ENCODE measurements at regions not wholly inside any gene's neighbourhood (a gene's known extent, or its start where the extent isn't known, plus 50 kb on each side); places are given as distances from the start of the nearest gene placed in this dataset.

DNA sequence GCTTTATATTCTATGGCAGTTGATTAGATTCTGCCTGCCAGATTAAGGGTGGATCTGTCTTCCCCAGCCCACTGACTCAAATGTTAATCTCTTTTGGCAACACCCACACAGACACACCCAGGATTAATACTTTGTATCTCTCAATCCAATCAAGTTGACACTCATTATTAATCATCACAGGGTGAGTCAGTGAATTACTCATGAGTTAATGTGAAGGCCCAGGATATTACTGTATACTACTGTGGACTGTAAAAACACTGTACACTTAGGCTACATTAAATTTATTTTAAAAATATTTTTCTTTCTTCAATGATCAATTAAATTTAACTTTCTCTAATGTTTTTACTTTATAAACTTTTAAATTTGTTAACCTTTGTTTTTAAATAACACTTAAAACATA lies 87.7 kb downstream of the NAP1L3 start (continued):
- TF ChIP-seq PML (IDR thresholded peaks at IDR 0.05; ENCODE audit: low read length) (no peak), BRCA1 (IDR thresholded peaks at IDR 0.05; ENCODE audit: low read depth, low read length) (no peak), HCFC1 (IDR thresholded peaks at IDR 0.05; ENCODE audit: low read length) (no peak), RELA (IDR thresholded peaks at IDR 0.05; ENCODE audit: borderline replicate concordance, partially characterized antibody) (no peak)

DNA sequence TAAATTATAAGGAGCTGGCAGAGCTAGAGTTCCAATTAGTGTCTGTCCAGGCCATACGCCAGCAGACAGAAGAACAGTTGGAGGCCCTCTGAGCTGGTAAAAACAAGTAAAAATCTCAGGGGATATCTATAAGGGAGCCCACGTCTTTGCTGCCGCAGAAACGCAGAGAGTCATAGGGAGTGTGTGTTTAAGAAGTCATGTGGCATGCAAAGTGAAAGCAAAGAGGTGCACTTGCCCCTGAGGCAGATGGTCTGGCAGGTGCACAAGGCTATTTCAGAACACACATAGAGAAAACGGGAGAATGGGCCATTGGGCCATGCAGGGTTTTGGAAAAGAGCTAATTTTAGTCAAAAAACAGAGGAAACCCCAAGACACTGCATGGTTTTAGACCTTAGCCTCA lies 92.7 kb downstream of the NAP1L3 start:
- FAIRE-seq: no peak

More for the DNA sequence above, 92.7 kb downstream of the NAP1L3 start:
- ChIA-PET RAD21 (ENCODE audit: unreplicated experiment) (no interaction called here), SMC1A (ENCODE audit: uncharacterized antibody, unreplicated experiment) (no interaction called here), POLR2A (no interaction called here), CTCF (no interaction called here)
- DNase-seq (ENCODE audit: low read depth, low spot score): no peak
- Histone ChIP-seq H3K4me2 (ENCODE audit: control insufficient read depth, insufficient read depth) (no peak overlapping the region), H2AFZ (ENCODE audit: control insufficient read depth, low read depth, low read length) (no peak overlapping the region), H3K36me3 (ENCODE audit: control insufficient read depth in 2 of 2, insufficient read depth in 2 of 2, low read length in 1 of 2) (no peaks in the 10 kb centered on the region), H3K79me2 (ENCODE audit: control insufficient read depth, insufficient read depth, low read length) (no peaks in the 10 kb centered on the region), H3K27me3 (replicated peaks in 1 of 2; ENCODE audit: control insufficient read depth in 2 of 2, insufficient read depth in 2 of 2, low read length in 1 of 2) (no peaks in the 10 kb centered on the region), H3K27ac (ENCODE audit: control insufficient read depth, insufficient read depth) (no peak overlapping the region), H4K20me1 (ENCODE audit: control insufficient read depth, insufficient read depth) (no peaks in the 10 kb centered on the region), H3K9ac (ENCODE audit: control insufficient read depth, insufficient read depth, low read length) (no peak overlapping the region), H3K4me3 (no peak overlapping the region), H3K4me1 (ENCODE audit: control insufficient read depth, insufficient read depth, low read length) (no peaks in the 10 kb centered on the region), H3K9me3 (replicated peaks; ENCODE audit: control insufficient read depth, insufficient read depth, low read length) (no peaks in the 10 kb centered on the region)
- ATAC-seq: no peak
- TF ChIP-seq MEF2A (IDR thresholded peaks at IDR 0.05; ENCODE audit: insufficient read depth, low read depth, low read length) (no peak), PML (IDR thresholded peaks at IDR 0.05; ENCODE audit: low read length) (no peak), CHD4 (IDR thresholded peaks at IDR 0.05) (no peak), WRNIP1 (IDR thresholded peaks at IDR 0.05; ENCODE audit: borderline replicate concordance, low read depth, low read length) (no peak), RB1 (IDR thresholded peaks at IDR 0.05; ENCODE audit: borderline replicate concordance) (no peak), KDM1A (IDR thresholded peaks at IDR 0.05; ENCODE audit: borderline replicate concordance) (no peak), ZNF274 (IDR thresholded peaks at IDR 0.05; ENCODE audit: insufficient read depth, insufficient read length) (no peak), TAF1 (IDR thresholded peaks at IDR 0.05; ENCODE audit: borderline replicate concordance, low read depth, low read length) (no peak), ZSCAN29 (IDR thresholded peaks at IDR 0.05) (no peak), ZNF384 (IDR thresholded peaks at IDR 0.05; ENCODE audit: borderline replicate concordance, low read depth, low read length) (no peak), RCOR1 (conservative IDR thresholded peaks at IDR 0.05; ENCODE audit: low read depth, low read length) (no peak)
- TF ChIP-seq, protein P1, sequence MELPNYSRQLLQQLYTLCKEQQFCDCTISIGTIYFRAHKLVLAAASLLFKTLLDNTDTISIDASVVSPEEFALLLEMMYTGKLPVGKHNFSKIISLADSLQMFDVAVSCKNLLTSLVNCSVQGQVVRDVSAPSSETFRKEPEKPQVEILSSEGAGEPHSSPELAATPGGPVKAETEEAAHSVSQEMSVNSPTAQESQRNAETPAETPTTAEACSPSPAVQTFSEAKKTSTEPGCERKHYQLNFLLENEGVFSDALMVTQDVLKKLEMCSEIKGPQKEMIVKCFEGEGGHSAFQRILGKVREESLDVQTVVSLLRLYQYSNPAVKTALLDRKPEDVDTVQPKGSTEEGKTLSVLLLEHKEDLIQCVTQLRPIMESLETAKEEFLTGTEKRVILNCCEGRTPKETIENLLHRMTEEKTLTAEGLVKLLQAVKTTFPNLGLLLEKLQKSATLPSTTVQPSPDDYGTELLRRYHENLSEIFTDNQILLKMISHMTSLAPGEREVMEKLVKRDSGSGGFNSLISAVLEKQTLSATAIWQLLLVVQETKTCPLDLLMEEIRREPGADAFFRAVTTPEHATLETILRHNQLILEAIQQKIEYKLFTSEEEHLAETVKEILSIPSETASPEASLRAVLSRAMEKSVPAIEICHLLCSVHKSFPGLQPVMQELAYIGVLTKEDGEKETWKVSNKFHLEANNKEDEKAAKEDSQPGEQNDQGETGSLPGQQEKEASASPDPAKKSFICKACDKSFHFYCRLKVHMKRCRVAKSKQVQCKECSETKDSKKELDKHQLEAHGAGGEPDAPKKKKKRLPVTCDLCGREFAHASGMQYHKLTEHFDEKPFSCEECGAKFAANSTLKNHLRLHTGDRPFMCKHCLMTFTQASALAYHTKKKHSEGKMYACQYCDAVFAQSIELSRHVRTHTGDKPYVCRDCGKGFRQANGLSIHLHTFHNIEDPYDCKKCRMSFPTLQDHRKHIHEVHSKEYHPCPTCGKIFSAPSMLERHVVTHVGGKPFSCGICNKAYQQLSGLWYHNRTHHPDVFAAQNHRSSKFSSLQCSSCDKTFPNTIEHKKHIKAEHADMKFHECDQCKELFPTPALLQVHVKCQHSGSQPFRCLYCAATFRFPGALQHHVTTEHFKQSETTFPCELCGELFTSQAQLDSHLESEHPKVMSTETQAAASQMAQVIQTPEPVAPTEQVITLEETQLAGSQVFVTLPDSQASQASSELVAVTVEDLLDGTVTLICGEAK (IDR thresholded peaks at IDR 0.05; ENCODE audit: borderline replicate concordance): no peak
- TF ChIP-seq, protein P2, sequence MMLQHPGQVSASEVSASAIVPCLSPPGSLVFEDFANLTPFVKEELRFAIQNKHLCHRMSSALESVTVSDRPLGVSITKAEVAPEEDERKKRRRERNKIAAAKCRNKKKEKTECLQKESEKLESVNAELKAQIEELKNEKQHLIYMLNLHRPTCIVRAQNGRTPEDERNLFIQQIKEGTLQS (IDR thresholded peaks at IDR 0.05; ENCODE audit: borderline replicate concordance, extremely low read depth, low read depth, low read length): no peak
- TF ChIP-seq, protein P3, sequence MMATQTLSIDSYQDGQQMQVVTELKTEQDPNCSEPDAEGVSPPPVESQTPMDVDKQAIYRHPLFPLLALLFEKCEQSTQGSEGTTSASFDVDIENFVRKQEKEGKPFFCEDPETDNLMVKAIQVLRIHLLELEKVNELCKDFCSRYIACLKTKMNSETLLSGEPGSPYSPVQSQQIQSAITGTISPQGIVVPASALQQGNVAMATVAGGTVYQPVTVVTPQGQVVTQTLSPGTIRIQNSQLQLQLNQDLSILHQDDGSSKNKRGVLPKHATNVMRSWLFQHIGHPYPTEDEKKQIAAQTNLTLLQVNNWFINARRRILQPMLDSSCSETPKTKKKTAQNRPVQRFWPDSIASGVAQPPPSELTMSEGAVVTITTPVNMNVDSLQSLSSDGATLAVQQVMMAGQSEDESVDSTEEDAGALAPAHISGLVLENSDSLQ (IDR thresholded peaks at IDR 0.05): no peak
- in situ Hi-C loops (cut with MboI) (no loop called here), intact Hi-C loops (cut with micrococcal nuclease; ENCODE audit: unreplicated experiment) (no loop called here)
- WGBS (ENCODE audit: insufficient coverage, insufficient replicate concordance, low lambda C conversion rate, missing lambda C conversion rate): 31% methylated on average over 5 of the region's 5 CpGs
- BruUV-seq (replicated peaks): no TSS peak
